Osteoblast (primary cell): ENCODE measurements at regions not wholly inside any gene's neighbourhood (a gene's known extent, or its start where the extent isn't known, plus 50 kb on each side); places are given as distances from the start of the nearest gene placed in this dataset.
A peak's percentile ranks its signal among the peaks of the same experiment; 100 is the strongest.

Experiments used
- DNase-seq: peaks from one replicate; pipeline ENCODE4 v3.0.0; 2011; ENCODE audit warnings: low spot score, mixed read lengths; ENCODE audit not compliant: insufficient read length; ENCODE audit errors: missing footprints
- H2AFZ ChIP-seq: 2 replicates; pipeline ENCODE4 v1.6.0; 2011; ENCODE audit warnings: mild to moderate bottlenecking, low read length
- H3K27ac ChIP-seq: 2 replicates; pipeline ENCODE4 v1.5.1; 2011; ENCODE audit warnings: mild to moderate bottlenecking, low read depth, low read length, moderate library complexity
- H3K27me3 ChIP-seq: 2 replicates; pipeline ENCODE4 v1.6.0; 2012; ENCODE audit warnings: mild to moderate bottlenecking, control low read depth, inconsistent platforms, low read length, moderate library complexity; ENCODE audit not compliant: insufficient read depth
- H3K36me3 ChIP-seq: 2 replicates; pipeline ENCODE4 v1.5.1; 2011; ENCODE audit warnings: mild to moderate bottlenecking, low read length, control low read depth, moderate library complexity; ENCODE audit not compliant: insufficient read depth
- H3K4me1 ChIP-seq: 2 replicates; pipeline ENCODE4 v1.5.1; 2011; ENCODE audit warnings: mild to moderate bottlenecking, low read length, control low read depth, moderate library complexity; ENCODE audit not compliant: insufficient read depth
- H3K4me2 ChIP-seq: 2 replicates; pipeline ENCODE4 v1.6.0; 2011; ENCODE audit warnings: mild to moderate bottlenecking, low read length; ENCODE audit not compliant: insufficient read depth
- H3K4me3 ChIP-seq: fragments of 200-600 bp; sonication (generic); 3 replicates; pipeline ENCODE4 v1.5.1; 2012; ENCODE audit warnings: mild to moderate bottlenecking, low read length, inconsistent platforms; ENCODE audit not compliant: insufficient read depth
- H3K79me2 ChIP-seq: 2 replicates; pipeline ENCODE4 v1.6.0; 2012; ENCODE audit warnings: mild to moderate bottlenecking, low read length, control low read depth, inconsistent platforms; ENCODE audit not compliant: insufficient read depth
- H3K9me3 ChIP-seq: 2 replicates; pipeline ENCODE4 v1.5.1; 2011; ENCODE audit warnings: low read depth, low read length, control low read depth
- H4K20me1 ChIP-seq: 2 replicates; pipeline ENCODE4 v1.6.0; 2012; ENCODE audit warnings: mild to moderate bottlenecking, low read length, control low read depth; ENCODE audit not compliant: insufficient read depth
- CTCF ChIP-seq: IDR thresholded peaks from 2 replicates; pipeline ENCODE4 v1.5.1; 2011; ENCODE audit warnings: mild to moderate bottlenecking, low read depth, low read length, moderate library complexity; ENCODE audit errors: extremely low read depth

GRCh38 chr5:68060382-68060781 is 155.2 kb upstream of the PIK3R1 start:
- no peak overlapping the region for H3K4me2 ChIP-seq
- H3K36me3 ChIP-seq, result no peaks in the 10 kb centered on the region
- no peak overlapping the region for H3K27ac ChIP-seq
- H3K4me1 ChIP-seq, result no peaks in the 10 kb centered on the region
- no peak for TF ChIP-seq CTCF
- no peaks in the 10 kb centered on the region for H3K9me3 ChIP-seq
- H3K79me2 ChIP-seq, result no peaks in the 10 kb centered on the region
- DNase-seq, result no peak
- H3K27me3 ChIP-seq, result no peaks in the 10 kb centered on the region
- no peak overlapping the region for H3K4me3 ChIP-seq
- no peak overlapping the region for H2AFZ ChIP-seq
- H4K20me1 ChIP-seq, result no peaks in the 10 kb centered on the region

GRCh38 chr5:68057191-68057590 is 158.4 kb upstream of the PIK3R1 start:
- no peaks in the 10 kb centered on the region for H4K20me1 ChIP-seq
- no peaks in the 10 kb centered on the region for H3K36me3 ChIP-seq
- no peaks in the 10 kb centered on the region for H3K27me3 ChIP-seq
- TF ChIP-seq CTCF, result no peak
- no peaks in the 10 kb centered on the region for H3K79me2 ChIP-seq
- no peaks in the 10 kb centered on the region for H3K9me3 ChIP-seq
- no peak overlapping the region for H3K27ac ChIP-seq
- DNase-seq, result no peak
- H3K4me1 ChIP-seq, result no peaks in the 10 kb centered on the region
- no peak overlapping the region for H2AFZ ChIP-seq
- H3K4me2 ChIP-seq, result no peak overlapping the region
- H3K4me3 ChIP-seq, result no peak overlapping the region

GRCh38 chr5:68055686-68056085 is 159.9 kb upstream of the PIK3R1 start:
- Histone ChIP-seq H2AFZ (no peak overlapping the region), H4K20me1 (no peaks in the 10 kb centered on the region), H3K4me2 (no peak overlapping the region), H3K9me3 (no peaks in the 10 kb centered on the region), H3K79me2 (no peaks in the 10 kb centered on the region), H3K36me3 (no peaks in the 10 kb centered on the region), H3K27me3 (no peaks in the 10 kb centered on the region), H3K4me3 (no peak overlapping the region), H3K27ac (no peak overlapping the region), H3K4me1 (no peaks in the 10 kb centered on the region)
- no peak for TF ChIP-seq CTCF
- no peak for DNase-seq

GRCh38 chr5:68054638-68055037 is 160.9 kb upstream of the PIK3R1 start:
- no peaks in the 10 kb centered on the region for H3K4me1 ChIP-seq
- TF ChIP-seq CTCF, result no peak
- H4K20me1 ChIP-seq, result no peaks in the 10 kb centered on the region
- no peak overlapping the region for H3K4me3 ChIP-seq
- H3K27me3 ChIP-seq, result no peaks in the 10 kb centered on the region
- peak overlapping the region; percentile 64 for H2AFZ ChIP-seq
- no peaks in the 10 kb centered on the region for H3K79me2 ChIP-seq
- H3K4me2 ChIP-seq, result no peak overlapping the region
- H3K27ac ChIP-seq, result no peak overlapping the region
- H3K9me3 ChIP-seq, result no peaks in the 10 kb centered on the region
- H3K36me3 ChIP-seq, result no peaks in the 10 kb centered on the region
- no peak for DNase-seq
